Endothelial cell (in vitro differentiated cells): ENCODE measurements at regions not wholly inside any gene's neighbourhood (a gene's known extent, or its start where the extent isn't known, plus 50 kb on each side); places are given as distances from the start of the nearest gene placed in this dataset.

Source experiments
- DNase-seq: peaks from one replicate; pipeline ENCODE4 v3.0.0; 2021; ENCODE audit warnings: low spot score
- H3K27ac Mint-ChIP-seq: one replicate; pipeline ENCODE4 v1.8.0; 2021; ENCODE audit warnings: mixed read lengths, inconsistent platforms; ENCODE audit not compliant: unreplicated experiment
- H3K27me3 Mint-ChIP-seq: one replicate; pipeline ENCODE4 v1.8.0; 2021; ENCODE audit warnings: mild to moderate bottlenecking, moderate library complexity, mixed read lengths, inconsistent platforms; ENCODE audit not compliant: unreplicated experiment
- H3K36me3 Mint-ChIP-seq: one replicate; pipeline ENCODE4 v1.8.0; 2021; ENCODE audit warnings: mild to moderate bottlenecking, low read depth, mixed read lengths, inconsistent platforms; ENCODE audit not compliant: unreplicated experiment
- H3K4me1 Mint-ChIP-seq: one replicate; pipeline ENCODE4 v1.8.0; 2021; ENCODE audit warnings: mild to moderate bottlenecking, mixed read lengths, inconsistent platforms; ENCODE audit not compliant: unreplicated experiment
- H3K4me3 Mint-ChIP-seq: one replicate; pipeline ENCODE4 v1.8.0; 2021; ENCODE audit warnings: mild to moderate bottlenecking, mixed read lengths, inconsistent platforms; ENCODE audit not compliant: unreplicated experiment
- H3K9me3 Mint-ChIP-seq: one replicate; pipeline ENCODE4 v1.8.0; 2021; ENCODE audit warnings: mixed read lengths, inconsistent platforms; ENCODE audit not compliant: unreplicated experiment
- TF ChIP-seq, protein P1 (sequence below): fragments of 200-600 bp; sonication (generic); IDR thresholded peaks from one replicate; pipeline ENCODE4 v1.5.0; 2021; ENCODE audit warnings: antibody characterized with exemption; ENCODE audit not compliant: unreplicated experiment

DNA sequence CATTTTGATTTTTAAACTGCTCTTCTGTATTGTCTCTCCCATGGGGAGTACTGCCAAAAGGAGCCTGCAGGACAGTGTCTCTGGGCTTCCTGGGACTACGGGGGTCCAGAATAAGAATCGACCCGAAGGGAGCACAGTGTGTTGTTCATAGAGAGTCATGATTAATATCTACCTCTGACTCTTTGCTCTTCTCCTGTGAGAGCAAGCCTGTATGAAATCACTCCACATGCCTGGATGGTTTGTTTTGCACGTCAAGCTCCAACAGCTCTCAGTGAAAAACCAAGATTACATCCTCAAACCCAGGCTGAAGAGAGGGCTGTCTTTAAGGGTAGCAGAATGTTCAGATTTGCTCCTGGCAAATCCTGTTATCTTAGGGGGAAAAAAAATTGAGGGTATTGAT is 1860.0 kb upstream of the WWC1 start:
- H3K4me3 Mint-ChIP-seq, result no peak overlapping the region
- H3K9me3 Mint-ChIP-seq, result no peaks in the 10 kb centered on the region
- no peaks in the 10 kb centered on the region for H3K4me1 Mint-ChIP-seq
- DNase-seq, result no peak
- H3K27ac Mint-ChIP-seq, result no peak overlapping the region
- H3K27me3 Mint-ChIP-seq, result peaks cover 2% of the 10 kb centered on the region
- H3K36me3 Mint-ChIP-seq, result no peaks in the 10 kb centered on the region
- TF ChIP-seq, protein P1, sequence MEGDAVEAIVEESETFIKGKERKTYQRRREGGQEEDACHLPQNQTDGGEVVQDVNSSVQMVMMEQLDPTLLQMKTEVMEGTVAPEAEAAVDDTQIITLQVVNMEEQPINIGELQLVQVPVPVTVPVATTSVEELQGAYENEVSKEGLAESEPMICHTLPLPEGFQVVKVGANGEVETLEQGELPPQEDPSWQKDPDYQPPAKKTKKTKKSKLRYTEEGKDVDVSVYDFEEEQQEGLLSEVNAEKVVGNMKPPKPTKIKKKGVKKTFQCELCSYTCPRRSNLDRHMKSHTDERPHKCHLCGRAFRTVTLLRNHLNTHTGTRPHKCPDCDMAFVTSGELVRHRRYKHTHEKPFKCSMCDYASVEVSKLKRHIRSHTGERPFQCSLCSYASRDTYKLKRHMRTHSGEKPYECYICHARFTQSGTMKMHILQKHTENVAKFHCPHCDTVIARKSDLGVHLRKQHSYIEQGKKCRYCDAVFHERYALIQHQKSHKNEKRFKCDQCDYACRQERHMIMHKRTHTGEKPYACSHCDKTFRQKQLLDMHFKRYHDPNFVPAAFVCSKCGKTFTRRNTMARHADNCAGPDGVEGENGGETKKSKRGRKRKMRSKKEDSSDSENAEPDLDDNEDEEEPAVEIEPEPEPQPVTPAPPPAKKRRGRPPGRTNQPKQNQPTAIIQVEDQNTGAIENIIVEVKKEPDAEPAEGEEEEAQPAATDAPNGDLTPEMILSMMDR, result no peak

DNA sequence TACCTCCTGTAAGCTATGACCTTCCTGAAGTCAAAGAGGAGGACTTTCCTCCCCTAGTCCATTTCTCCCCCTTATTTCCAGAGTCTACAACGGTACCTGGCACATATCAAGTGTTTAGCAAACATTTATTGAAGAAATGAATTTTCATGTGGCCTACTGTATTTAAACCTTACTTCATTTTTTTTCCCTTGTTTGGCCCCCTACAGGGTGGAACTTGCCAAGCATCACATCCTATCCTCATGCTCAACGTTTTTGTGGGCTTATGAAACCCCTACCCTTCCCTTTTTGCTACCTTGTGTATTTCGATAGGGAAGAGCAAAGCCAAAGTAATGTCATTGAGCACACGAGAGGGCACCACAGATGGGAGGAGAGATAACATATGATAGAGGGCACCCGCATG is 1857.8 kb upstream of the WWC1 start:
- Mint-ChIP-seq H3K36me3 (no peaks in the 10 kb centered on the region), H3K27me3 (peaks cover 2% of the 10 kb centered on the region), H3K9me3 (no peaks in the 10 kb centered on the region), H3K4me1 (no peaks in the 10 kb centered on the region), H3K27ac (no peak overlapping the region), H3K4me3 (no peak overlapping the region)
- TF ChIP-seq, protein P1, result peak; percentile 33
- no peak for DNase-seq

DNA sequence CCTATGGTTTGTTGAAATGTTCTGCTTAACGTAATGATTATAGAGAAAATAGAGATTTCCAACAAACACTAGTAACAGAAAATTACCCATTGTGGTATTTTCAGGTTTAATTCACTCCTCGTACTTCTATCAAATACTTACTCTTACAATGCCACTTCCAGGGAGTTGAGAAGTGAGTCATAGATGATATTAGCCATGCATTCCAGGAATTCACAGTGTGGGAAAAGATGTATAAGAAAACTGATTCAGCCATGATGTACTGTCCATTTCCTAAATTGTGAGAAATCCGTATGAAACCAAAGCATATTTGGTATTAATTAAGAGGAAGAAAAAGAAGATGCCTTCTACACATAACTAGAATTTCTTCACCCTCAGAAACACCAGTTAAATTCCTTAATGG is 1854.6 kb upstream of the WWC1 start:
- no peak for DNase-seq
- Mint-ChIP-seq H3K36me3 (no peaks in the 10 kb centered on the region), H3K9me3 (no peaks in the 10 kb centered on the region), H3K4me3 (no peak overlapping the region), H3K4me1 (no peaks in the 10 kb centered on the region), H3K27ac (no peak overlapping the region), H3K27me3 (peaks cover 2% of the 10 kb centered on the region)
- TF ChIP-seq, protein P1, result no peak

DNA sequence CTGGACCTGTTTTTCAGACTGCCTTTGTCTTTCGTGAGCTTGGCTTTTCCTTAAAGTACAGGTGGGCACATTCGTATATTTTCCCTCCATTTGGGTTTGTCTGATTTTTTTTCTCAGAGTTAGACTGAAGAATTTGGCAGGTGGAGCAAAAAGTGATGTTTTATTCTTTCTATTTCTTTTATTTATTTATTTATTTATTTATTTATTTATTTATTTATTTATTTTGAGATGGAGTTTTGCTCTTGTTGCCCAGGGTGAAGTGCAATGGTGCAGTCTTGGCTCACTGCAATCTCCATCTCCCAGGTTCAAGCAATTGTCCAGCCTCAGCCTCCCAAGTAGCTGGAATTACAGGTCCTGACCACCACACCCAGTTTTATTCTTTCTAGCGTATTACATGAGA is 1805.1 kb upstream of the WWC1 start:
- Mint-ChIP-seq H3K27ac (no peak overlapping the region), H3K4me3 (no peak overlapping the region), H3K4me1 (no peaks in the 10 kb centered on the region), H3K27me3 (no peaks in the 10 kb centered on the region), H3K36me3 (no peaks in the 10 kb centered on the region), H3K9me3 (no peaks in the 10 kb centered on the region)
- TF ChIP-seq, protein P1, result no peak
- DNase-seq, result no peak

DNA sequence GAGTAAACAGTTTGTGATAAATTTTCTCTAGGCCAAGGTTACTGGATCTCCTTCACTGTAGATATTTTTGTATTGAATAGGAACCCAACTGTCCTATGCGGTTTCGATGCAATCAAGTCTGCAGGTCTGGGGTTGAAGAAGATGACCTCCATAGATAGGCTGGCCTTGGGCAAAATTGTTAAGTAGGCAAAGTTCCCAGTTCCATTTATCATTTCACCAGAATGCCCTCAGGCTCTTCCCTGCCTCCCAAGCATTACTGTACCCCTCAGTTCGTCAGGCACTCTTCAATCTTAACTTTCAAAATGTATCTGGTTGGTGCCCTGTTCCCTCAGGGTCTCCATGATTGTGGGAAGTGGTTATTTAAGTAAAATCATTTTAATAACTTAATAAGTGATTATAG is 1802.9 kb upstream of the WWC1 start:
- Mint-ChIP-seq H3K36me3 (no peaks in the 10 kb centered on the region), H3K27me3 (no peaks in the 10 kb centered on the region), H3K4me3 (no peak overlapping the region), H3K9me3 (no peaks in the 10 kb centered on the region), H3K27ac (no peak overlapping the region), H3K4me1 (no peaks in the 10 kb centered on the region)
- no peak for DNase-seq
- TF ChIP-seq, protein P1, result no peak
